GM12873 (cell line): ENCODE measurements at regions not wholly inside any gene's neighbourhood (a gene's known extent, or its start where the extent isn't known, plus 50 kb on each side); places are given as distances from the start of the nearest gene placed in this dataset.

ENCODE experiments used
- TF ChIP-seq, protein P1 (sequence below): IDR thresholded peaks from 2 replicates; pipeline ENCODE4 v1.5.1; 2012; ENCODE audit warnings: low read depth, mild to moderate bottlenecking, moderate library complexity, low read length, control low read depth; ENCODE audit not compliant: insufficient read depth; ENCODE audit errors: missing control alignments

DNA sequence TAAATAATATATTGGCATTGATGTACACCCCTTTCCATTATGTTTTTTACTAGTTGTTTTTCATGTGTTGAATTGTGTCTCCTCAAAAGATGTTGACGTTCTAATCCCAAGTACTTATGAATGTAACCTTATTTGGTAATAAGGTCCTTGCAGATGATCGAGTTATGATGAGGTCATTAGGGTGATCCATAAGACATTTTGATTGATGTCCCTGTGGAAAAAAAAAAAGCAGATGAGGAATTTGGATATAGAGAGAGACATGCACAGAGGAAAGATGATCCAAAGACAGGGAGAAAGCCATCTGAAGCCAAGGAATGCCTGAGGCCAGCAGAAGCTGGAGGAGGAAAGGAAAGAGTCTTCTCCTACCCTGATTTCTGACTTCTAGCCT is 632.7 kb downstream of the TLR4 start:
- TF ChIP-seq, protein P1, sequence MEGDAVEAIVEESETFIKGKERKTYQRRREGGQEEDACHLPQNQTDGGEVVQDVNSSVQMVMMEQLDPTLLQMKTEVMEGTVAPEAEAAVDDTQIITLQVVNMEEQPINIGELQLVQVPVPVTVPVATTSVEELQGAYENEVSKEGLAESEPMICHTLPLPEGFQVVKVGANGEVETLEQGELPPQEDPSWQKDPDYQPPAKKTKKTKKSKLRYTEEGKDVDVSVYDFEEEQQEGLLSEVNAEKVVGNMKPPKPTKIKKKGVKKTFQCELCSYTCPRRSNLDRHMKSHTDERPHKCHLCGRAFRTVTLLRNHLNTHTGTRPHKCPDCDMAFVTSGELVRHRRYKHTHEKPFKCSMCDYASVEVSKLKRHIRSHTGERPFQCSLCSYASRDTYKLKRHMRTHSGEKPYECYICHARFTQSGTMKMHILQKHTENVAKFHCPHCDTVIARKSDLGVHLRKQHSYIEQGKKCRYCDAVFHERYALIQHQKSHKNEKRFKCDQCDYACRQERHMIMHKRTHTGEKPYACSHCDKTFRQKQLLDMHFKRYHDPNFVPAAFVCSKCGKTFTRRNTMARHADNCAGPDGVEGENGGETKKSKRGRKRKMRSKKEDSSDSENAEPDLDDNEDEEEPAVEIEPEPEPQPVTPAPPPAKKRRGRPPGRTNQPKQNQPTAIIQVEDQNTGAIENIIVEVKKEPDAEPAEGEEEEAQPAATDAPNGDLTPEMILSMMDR = no peak

DNA sequence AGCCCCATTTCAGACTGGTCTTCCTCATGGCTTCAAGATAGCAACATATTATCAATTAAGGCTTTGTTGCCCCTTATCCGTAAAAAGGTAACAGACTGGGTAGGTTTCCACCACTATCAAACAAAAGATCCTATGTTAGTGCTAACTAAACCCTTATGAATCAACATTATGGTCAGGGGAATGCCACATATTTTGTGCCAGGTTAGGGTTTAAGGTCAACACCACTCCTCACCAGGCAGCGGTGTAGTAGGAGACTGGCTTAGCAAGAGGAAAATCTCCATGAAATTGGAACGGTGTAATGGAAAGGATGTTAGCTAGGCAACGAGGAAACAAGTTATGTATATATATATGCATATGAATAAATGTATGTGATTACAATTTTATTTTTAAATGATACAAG is 655.8 kb downstream of the TLR4 start:
- TF ChIP-seq, protein P1 = no peak

DNA sequence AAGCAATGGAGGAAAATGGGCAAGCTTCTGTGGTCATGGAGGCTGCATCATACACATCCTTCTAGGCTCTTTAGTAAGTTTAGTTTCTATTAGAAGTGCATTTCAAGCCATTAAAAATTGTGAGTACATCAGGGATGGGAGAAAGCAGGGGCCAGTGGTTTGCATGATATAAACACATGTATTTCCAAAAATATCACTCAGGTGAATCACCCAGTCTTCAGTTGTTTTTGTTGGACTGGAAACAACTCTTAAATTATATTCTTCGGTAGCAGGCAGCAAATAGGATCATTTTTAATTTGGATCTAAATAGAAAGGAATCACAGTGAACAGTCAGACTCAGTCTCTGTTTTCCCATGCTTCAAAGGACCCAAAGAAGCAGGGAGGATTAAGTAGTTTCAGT is 657.9 kb downstream of the TLR4 start:
- TF ChIP-seq, protein P1 = no peak

DNA sequence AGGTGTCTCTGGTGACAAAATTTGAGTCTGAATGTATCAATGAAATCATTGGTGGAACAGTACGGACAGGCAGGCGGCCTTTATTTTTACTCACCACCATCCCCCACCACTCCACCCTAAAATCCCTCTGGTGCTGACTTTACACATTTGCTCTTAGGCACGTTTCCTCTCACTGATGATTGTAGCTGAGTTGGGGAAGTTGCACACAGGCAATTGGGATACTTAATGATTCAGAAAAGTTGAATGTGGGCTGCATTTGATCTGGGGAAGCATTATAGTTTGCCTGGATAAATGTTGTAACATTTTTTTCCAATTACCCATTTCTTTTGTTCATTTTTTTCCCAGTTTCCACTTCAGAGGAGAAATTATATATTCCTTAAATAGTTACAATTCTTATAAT is 658.4 kb downstream of the TLR4 start:
- TF ChIP-seq, protein P1 = no peak

DNA sequence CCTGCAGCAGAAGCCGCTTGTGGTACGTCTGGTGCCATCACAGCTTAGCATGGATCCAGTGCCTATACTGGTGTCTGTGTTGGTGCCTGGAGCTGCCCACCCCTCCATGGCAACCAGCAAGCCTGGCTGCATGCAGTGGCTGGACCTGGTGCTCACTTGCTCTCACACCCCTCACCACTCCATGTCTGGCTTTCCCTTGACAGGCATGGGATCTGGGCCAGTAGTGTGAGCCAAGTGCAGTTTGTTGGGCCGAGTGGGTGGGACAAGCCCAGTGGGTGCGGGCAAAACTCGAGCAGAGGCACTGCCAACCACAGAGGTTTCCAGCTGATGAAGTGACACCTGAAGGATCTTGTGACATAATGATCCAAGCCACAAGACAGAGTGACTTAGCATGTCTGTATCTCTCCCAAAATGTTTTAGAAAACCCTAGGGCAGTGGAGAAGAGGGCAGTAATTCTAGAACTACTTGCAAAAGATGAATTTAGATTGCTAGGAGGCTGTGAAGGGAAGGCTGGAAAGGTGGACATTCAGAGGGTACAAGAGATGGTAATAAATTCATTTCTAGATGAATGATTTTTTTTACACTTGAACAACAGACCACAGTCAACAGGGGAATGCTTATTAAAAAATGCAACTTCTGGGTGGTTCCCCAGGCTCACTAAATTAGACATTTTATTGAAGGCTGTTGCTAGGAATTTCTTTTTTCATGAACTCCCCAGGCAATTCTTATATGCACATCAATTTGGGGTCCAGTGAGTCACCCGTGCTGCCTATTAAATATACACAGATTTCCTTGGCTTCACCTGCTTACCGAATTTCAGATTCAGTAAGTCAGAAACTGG is 660.3 kb downstream of the TLR4 start:
- TF ChIP-seq, protein P1 = no peak

DNA sequence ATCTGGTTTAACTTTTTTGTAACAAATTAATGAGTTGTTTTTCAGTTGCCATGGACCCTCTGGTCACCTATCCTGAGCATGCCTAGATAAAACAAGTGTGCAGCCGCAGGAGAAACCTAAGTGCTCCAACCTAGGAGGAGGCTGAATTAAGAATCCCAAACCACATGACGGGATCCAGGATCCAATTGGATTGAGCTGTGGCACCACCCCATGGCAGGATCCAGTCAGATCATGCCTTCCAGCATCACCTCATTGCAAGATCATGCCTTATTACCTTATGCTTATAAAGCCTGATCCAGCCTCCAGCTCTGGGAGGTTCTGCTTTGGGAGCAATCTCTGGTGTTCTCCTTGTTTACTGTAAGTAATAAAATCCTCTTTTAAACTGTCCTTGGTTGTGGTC is 662.0 kb downstream of the TLR4 start:
- TF ChIP-seq, protein P1 = no peak

DNA sequence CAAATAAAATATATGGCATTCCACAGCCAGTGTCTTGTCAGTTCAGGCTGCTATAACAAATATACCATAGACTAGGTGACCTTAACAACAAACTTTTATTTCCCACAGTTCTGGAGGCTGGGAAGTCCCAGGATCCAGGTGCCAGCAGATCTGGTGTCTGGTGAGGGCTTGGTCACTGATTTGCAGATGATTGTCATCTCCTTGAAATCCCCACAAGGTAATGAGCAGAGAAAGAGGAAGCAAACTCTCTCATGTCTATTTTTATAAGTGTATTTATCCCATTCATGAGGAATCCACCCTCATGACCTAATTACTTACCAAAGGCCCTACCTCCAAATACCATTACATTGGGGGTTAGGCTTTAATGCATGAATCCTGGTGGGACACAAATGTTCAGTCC is 663.2 kb downstream of the TLR4 start:
- TF ChIP-seq, protein P1 = no peak
